Suprapubic skin (tissue), 4 donors: ENCODE measurements at regions not wholly inside any gene's neighbourhood (a gene's known extent, or its start where the extent isn't known, plus 50 kb on each side); places are given as distances from the start of the nearest gene placed in this dataset.

Experiments
- DNase-seq, 2 donors: peaks; one replicate each; pipeline ENCODE4 v3.0.0-alpha.2; 2019; ENCODE audit warnings: low spot score in 2 of 2
- H3K27ac ChIP-seq: fragments of 200-600 bp; sonication (generic); one replicate; pipeline ENCODE4 v1.5.1; 2019
- H3K27me3 ChIP-seq: fragments of 200-600 bp; sonication (generic); one replicate; pipeline ENCODE4 v1.5.1; 2019
- H3K36me3 ChIP-seq: fragments of 200-600 bp; sonication (generic); one replicate; pipeline ENCODE4 v1.5.1; 2019
- H3K4me1 ChIP-seq: fragments of 200-600 bp; sonication (generic); one replicate; pipeline ENCODE4 v1.5.1; 2019
- H3K4me3 ChIP-seq: fragments of 200-600 bp; sonication (generic); one replicate; pipeline ENCODE4 v1.5.1; 2019; ENCODE audit warnings: mild to moderate bottlenecking
- H3K9me3 ChIP-seq: fragments of 200-600 bp; sonication (generic); one replicate; pipeline ENCODE4 v1.5.1; 2019
- EP300 ChIP-seq: sonication (generic); formaldehyde crosslinking; IDR thresholded peaks from one replicate; pipeline ENCODE4 v1.6.1; 2017; ENCODE audit warnings: antibody characterized with exemption
- POLR2A ChIP-seq, 2 donors: fragments of 450-650 bp; IDR thresholded peaks; one replicate each; pipeline ENCODE4 v1.6.1; 2017; ENCODE audit warnings: antibody characterized with exemption in 2 of 2, mild to moderate bottlenecking in 2 of 2, moderate library complexity in 2 of 2
- POLR2AphosphoS5 ChIP-seq, 3 donors: sonication (generic); formaldehyde crosslinking; IDR thresholded peaks; one replicate each; pipeline ENCODE4 v1.6.1; 2017; ENCODE audit warnings: antibody characterized with exemption in 3 of 3
- WGBS: methylation state at CpG from one replicate; pipeline ENCODE4 v1.1.5; 2018; 5-methylcytosine and 5-hydroxymethylcytosine counted together
- TF ChIP-seq, protein P1 (sequence below), 2 donors: fragments of 200-600 bp in 1 of 2; fragments of 450-650 bp in 1 of 2; sonication (generic) in 1 of 2; IDR thresholded peaks; one replicate each; pipeline ENCODE4 v1.5.1; 2016 to 2019; ENCODE audit warnings: antibody characterized with exemption in 2 of 2, mild to moderate bottlenecking in 1 of 2, moderate library complexity in 1 of 2

DNA sequence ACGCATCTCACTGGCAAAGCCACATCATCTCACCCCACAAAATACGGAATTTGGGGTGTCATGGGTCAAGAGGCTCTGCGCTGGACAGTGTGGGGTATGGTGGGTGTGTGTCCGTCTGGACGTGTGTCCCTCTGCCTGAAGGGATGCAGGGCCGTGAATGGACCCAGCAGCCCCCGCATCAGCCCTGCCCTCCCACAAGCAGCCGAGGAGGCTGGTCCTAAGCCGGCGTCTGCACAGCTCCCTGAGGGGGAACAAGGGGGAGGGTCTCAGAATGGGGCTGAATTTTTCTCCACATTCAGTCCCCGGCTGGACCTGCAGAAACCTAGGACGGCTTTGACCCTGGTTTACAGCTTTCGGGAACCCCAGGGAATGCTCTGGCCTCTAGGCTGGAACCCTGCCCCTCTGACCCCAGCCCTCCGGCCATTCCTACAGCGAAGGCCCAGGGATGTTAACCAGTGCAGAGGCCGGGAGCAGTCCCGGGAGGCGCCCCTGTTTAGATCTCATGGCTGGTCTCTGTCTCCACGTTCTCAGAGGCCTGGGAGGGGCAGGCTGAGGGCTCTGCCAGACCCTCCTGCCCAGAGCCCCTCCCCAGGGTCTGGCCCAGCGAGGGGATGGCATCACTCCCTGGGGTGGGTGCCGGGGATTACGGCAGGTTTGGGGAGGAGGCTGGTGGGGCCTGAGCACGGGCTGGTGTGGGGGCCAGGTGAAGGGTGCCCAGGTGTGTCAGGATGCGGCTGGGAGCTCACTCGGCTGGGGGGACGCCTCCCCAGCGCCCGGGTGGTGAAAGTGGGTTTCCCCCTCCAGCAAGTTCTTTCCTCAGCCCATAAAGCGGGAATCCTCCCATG, 156.5 kb upstream of the C14orf180 start:
- no peaks in the 10 kb centered on the region for H3K9me3 ChIP-seq
- H3K4me1 ChIP-seq = peaks cover 4% of the 10 kb centered on the region
- no peaks in the 10 kb centered on the region for H3K36me3 ChIP-seq
- no peak overlapping the region for H3K4me3 ChIP-seq
- no peak overlapping the region for H3K27ac ChIP-seq
- H3K27me3 ChIP-seq = peaks cover 45% of the 10 kb centered on the region
- no peak for TF ChIP-seq EP300
- no peak for TF ChIP-seq POLR2AphosphoS5 (IDR thresholded peaks at IDR 0.05)
- TF ChIP-seq, protein P1, sequence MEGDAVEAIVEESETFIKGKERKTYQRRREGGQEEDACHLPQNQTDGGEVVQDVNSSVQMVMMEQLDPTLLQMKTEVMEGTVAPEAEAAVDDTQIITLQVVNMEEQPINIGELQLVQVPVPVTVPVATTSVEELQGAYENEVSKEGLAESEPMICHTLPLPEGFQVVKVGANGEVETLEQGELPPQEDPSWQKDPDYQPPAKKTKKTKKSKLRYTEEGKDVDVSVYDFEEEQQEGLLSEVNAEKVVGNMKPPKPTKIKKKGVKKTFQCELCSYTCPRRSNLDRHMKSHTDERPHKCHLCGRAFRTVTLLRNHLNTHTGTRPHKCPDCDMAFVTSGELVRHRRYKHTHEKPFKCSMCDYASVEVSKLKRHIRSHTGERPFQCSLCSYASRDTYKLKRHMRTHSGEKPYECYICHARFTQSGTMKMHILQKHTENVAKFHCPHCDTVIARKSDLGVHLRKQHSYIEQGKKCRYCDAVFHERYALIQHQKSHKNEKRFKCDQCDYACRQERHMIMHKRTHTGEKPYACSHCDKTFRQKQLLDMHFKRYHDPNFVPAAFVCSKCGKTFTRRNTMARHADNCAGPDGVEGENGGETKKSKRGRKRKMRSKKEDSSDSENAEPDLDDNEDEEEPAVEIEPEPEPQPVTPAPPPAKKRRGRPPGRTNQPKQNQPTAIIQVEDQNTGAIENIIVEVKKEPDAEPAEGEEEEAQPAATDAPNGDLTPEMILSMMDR (IDR thresholded peaks at IDR 0.05) = no peak
- no peak for TF ChIP-seq POLR2A (IDR thresholded peaks at IDR 0.05)
- 77% methylated on average over 8 of the region's 29 CpGs for WGBS
- DNase-seq = peak; percentile 37 to 70

DNA sequence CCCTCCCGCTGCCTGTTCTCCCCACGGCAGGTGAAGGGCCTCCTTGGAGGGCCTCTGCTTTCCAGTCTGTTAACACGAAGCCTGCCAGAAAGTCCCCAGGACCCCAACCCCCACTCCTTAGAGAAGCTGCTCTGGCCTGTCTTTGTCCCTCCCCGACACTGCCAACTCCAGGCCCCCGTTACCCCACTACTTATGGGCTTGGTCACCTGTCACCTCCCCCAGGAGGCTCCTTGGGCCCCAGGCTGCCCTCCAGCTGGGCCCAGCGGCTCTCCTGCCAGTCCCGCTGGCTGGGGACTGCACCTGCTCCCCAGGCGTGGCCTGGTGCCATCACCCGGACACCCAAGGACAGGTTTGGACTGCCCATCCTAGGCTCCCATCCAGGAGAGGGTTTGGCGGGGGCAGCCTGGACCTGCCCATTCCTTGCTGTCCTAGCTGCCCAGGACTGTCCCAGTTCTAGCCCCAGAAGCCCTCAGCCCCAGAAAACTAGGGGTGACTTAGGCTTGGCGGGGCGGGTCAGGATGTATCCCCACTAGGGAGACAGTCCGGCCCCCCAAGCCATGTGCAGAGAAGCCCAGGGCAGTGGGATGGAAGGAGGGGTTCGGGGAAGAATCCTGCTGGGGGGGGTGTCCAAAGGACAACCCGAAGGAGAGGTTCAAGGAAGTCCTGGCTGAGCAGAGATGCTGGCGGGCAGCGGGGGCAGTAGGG, 155.7 kb upstream of the C14orf180 start:
- DNase-seq = peak; percentile 55 to 63
- WGBS = 77% methylated on average over 13 of the region's 17 CpGs
- Histone ChIP-seq H3K36me3 (no peaks in the 10 kb centered on the region), H3K4me3 (no peak overlapping the region), H3K9me3 (no peaks in the 10 kb centered on the region), H3K27ac (no peak overlapping the region), H3K4me1 (peaks cover 4% of the 10 kb centered on the region), H3K27me3 (peaks cover 53% of the 10 kb centered on the region)
- no peak for TF ChIP-seq POLR2A (IDR thresholded peaks at IDR 0.05)
- no peak for TF ChIP-seq EP300
- TF ChIP-seq, protein P1 (IDR thresholded peaks at IDR 0.05) = no peak
- no peak for TF ChIP-seq POLR2AphosphoS5 (IDR thresholded peaks at IDR 0.05)

DNA sequence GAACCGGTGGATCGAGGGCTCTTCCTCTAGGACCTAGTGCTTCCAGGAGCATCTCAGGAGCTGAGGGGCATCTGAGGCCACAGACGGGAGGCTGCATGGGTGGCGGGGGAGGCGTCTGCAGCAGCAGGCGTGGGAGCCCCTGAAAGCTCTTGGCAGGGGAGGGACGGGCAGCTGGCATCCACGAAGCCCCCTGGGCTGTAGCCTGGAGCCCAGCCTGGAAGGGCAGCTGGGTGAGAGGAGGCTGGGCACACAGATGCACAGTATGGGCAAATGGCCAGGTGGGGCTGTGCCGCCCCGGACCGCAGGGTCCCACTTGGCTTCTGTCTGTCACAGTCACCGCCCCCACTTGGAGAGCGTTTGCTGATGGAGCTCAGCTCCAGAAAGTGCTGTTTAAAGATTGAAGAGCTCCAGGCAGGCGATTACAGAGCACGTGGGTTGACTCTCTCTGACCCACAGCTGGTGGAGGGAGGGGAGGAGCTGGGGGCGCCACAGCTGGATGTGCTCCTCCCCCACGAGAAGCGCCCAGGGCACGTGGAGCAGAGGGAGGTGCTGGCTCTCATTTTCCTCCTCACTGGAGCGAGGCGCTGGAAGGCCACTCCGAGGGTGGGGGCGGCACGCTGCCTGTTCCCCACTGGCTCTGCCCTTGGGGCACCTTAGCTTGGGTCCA, 155.0 kb upstream of the C14orf180 start:
- H3K27ac ChIP-seq = no peak overlapping the region
- H3K4me3 ChIP-seq = no peak overlapping the region
- 16% methylated on average over 8 of the region's 24 CpGs for WGBS
- H3K27me3 ChIP-seq = peaks cover 60% of the 10 kb centered on the region
- peak; percentile 51 to 54 for DNase-seq
- TF ChIP-seq EP300 (no peak), POLR2A (IDR thresholded peaks at IDR 0.05) (no peak), POLR2AphosphoS5 (IDR thresholded peaks at IDR 0.05) (no peak)
- TF ChIP-seq, protein P1 (IDR thresholded peaks at IDR 0.05) = no peak
- H3K36me3 ChIP-seq = no peaks in the 10 kb centered on the region
- H3K4me1 ChIP-seq = peaks cover 4% of the 10 kb centered on the region
- H3K9me3 ChIP-seq = no peaks in the 10 kb centered on the region

DNA sequence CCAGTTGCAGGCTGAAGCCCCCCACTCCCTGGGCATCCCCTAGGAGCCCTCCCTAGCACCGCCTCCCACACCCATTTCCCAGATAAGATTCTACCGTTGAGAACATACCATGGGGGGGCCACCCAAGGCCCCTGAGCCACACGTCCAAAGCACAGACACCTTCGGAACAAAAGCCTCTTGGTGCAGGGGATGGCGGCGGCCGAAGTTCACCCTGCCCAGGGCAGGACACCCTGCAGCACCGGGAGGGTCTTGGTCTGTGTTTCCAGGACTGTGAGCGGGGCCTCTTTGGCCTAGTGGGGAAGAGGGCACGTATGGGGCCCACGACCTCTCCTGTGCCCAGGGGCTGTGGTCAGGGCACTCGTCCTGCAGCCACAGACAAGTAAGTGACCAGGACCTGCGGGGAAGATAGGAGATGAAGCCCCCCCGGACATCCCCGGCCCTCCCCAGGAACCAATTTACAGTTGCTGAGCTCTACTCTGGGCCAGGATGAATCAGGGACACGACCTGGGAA, 154.3 kb upstream of the C14orf180 start:
- TF ChIP-seq POLR2AphosphoS5 (IDR thresholded peaks at IDR 0.05) (no peak), EP300 (no peak), POLR2A (IDR thresholded peaks at IDR 0.05) (no peak)
- TF ChIP-seq, protein P1 (IDR thresholded peaks at IDR 0.05) = no peak
- Histone ChIP-seq H3K36me3 (no peaks in the 10 kb centered on the region), H3K9me3 (no peaks in the 10 kb centered on the region), H3K27me3 (peaks cover 62% of the 10 kb centered on the region), H3K27ac (no peak overlapping the region), H3K4me1 (peaks cover 4% of the 10 kb centered on the region), H3K4me3 (no peak overlapping the region)
- DNase-seq = peak; percentile 37 to 65
- WGBS = 87% methylated on average over 12 of the region's 16 CpGs
